ENCODE measurements at regions not wholly inside any gene's neighbourhood (a gene's known extent, or its start where the extent isn't known, plus 50 kb on each side); places are given as distances from the start of the nearest gene placed in this dataset.

DNA sequence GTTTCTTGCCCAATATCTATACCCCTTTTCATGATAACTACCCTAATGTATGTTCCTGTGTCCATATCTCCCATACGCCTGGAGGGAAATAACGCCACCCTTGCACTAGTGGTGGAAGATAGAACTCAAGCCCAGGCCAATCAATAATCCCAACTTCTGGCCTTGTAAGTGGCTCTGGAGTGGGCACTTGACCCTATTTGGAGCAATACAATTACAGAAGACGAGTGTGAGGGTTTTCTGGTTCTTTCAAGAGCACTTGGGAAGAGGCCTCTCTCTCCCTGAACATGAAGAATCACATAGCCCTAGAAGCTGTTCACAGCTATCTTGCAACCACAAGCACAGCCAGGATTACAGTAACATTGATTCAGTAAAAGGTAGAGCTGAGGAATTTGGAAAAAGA, 217.9 kb downstream of the RAB11FIP4 start:
- TF ChIP-seq, protein P1, sequence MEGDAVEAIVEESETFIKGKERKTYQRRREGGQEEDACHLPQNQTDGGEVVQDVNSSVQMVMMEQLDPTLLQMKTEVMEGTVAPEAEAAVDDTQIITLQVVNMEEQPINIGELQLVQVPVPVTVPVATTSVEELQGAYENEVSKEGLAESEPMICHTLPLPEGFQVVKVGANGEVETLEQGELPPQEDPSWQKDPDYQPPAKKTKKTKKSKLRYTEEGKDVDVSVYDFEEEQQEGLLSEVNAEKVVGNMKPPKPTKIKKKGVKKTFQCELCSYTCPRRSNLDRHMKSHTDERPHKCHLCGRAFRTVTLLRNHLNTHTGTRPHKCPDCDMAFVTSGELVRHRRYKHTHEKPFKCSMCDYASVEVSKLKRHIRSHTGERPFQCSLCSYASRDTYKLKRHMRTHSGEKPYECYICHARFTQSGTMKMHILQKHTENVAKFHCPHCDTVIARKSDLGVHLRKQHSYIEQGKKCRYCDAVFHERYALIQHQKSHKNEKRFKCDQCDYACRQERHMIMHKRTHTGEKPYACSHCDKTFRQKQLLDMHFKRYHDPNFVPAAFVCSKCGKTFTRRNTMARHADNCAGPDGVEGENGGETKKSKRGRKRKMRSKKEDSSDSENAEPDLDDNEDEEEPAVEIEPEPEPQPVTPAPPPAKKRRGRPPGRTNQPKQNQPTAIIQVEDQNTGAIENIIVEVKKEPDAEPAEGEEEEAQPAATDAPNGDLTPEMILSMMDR (IDR thresholded peaks at IDR 0.05 in 4 of 5, conservative IDR thresholded peaks at IDR 0.05 in 1 of 5) = no peak
- TF ChIP-seq POLR2A (IDR thresholded peaks at IDR 0.05) = no peak

All from gastrocnemius medialis (tissue), 4 donors.